Neural progenitor cell (in vitro differentiated cells): ENCODE measurements at regions not wholly inside any gene's neighbourhood (a gene's known extent, or its start where the extent isn't known, plus 50 kb on each side); places are given as distances from the start of the nearest gene placed in this dataset.

ENCODE experiments used
- DNase-seq: peaks from one replicate; pipeline ENCODE4 v3.0.0-alpha.2; 2016; ENCODE audit warnings: low spot score
- H2AFZ ChIP-seq: fragments of 200-600 bp; sonication (generic); replicated peaks from 2 replicates; pipeline ENCODE4 v1.6.1; 2016; ENCODE audit warnings: antibody characterized with exemption
- H3F3A ChIP-seq: fragments of 200-600 bp; sonication (generic); 2 replicates; pipeline ENCODE4 v1.6.1; 2016; ENCODE audit warnings: antibody characterized with exemption, low read depth
- H3K27ac ChIP-seq: fragments of 200-600 bp; sonication (generic); 2 replicates; pipeline ENCODE4 v1.5.1; 2016; ENCODE audit warnings: mild to moderate bottlenecking
- H3K27me3 ChIP-seq: fragments of 200-600 bp; sonication (generic); 2 replicates; pipeline ENCODE4 v1.6.1; 2016; ENCODE audit warnings: mild to moderate bottlenecking, moderate library complexity
- H3K36me3 ChIP-seq: fragments of 200-600 bp; sonication (generic); 2 replicates; pipeline ENCODE4 v1.5.1; 2016
- H3K4me1 ChIP-seq: fragments of 200-600 bp; sonication (generic); 2 replicates; pipeline ENCODE4 v1.6.1; 2016; ENCODE audit warnings: mixed run types
- H3K4me2 ChIP-seq: fragments of 200-600 bp; sonication (generic); 2 replicates; pipeline ENCODE4 v1.6.1; 2016
- H3K4me3 ChIP-seq: fragments of 200-600 bp; sonication (generic); 2 replicates; pipeline ENCODE4 v1.5.1; 2016
- H3K79me2 ChIP-seq: fragments of 200-600 bp; sonication (generic); 2 replicates; pipeline ENCODE4 v1.6.1; 2016; ENCODE audit warnings: low read depth
- H3K9ac ChIP-seq: fragments of 200-600 bp; sonication (generic); 2 replicates; pipeline ENCODE4 v1.6.1; 2016
- H3K9me3 ChIP-seq: fragments of 200-600 bp; sonication (generic); 2 replicates; pipeline ENCODE4 v1.5.1; 2016; ENCODE audit warnings: low read depth
- H4K20me1 ChIP-seq: fragments of 200-600 bp; sonication (generic); 2 replicates; pipeline ENCODE4 v1.6.1; 2016; ENCODE audit warnings: low read depth
- H3K27ac Mint-ChIP-seq: 3 replicates; pipeline ENCODE4 v1.8.0; 2021; ENCODE audit warnings: mixed read lengths
- H3K27me3 Mint-ChIP-seq: 2 replicates; pipeline ENCODE4 v1.8.0; 2022; ENCODE audit warnings: low read depth, mild to moderate bottlenecking, inconsistent platforms, moderate library complexity, mixed read lengths; ENCODE audit not compliant: insufficient read depth
- H3K36me3 Mint-ChIP-seq: 3 replicates; pipeline ENCODE4 v1.8.0; 2021; ENCODE audit warnings: mixed read lengths
- H3K4me1 Mint-ChIP-seq: 3 replicates; pipeline ENCODE4 v1.8.0; 2021; ENCODE audit warnings: mixed read lengths
- H3K4me3 Mint-ChIP-seq: 3 replicates; pipeline ENCODE4 v1.8.0; 2021; ENCODE audit warnings: mild to moderate bottlenecking, moderate library complexity, mixed read lengths
- H3K9me3 Mint-ChIP-seq: 3 replicates; pipeline ENCODE4 v1.8.0; 2020; ENCODE audit warnings: mixed read lengths
- CTCF ChIP-seq: fragments of 200-600 bp; sonication (generic); IDR thresholded peaks from 2 replicates; pipeline ENCODE4 v1.5.1; 2017; ENCODE audit warnings: antibody characterized with exemption, mild to moderate bottlenecking
- EZH2 ChIP-seq: fragments of 200-600 bp; sonication (generic); IDR thresholded peaks from 2 replicates; pipeline ENCODE4 v1.6.1; 2017; ENCODE audit warnings: antibody characterized with exemption, mild to moderate bottlenecking, moderate library complexity
- EZH2phosphoT487 ChIP-seq: fragments of 200-600 bp; sonication (generic); IDR thresholded peaks from 2 replicates; pipeline ENCODE4 v1.6.1; 2017; ENCODE audit warnings: antibody characterized with exemption

DNA sequence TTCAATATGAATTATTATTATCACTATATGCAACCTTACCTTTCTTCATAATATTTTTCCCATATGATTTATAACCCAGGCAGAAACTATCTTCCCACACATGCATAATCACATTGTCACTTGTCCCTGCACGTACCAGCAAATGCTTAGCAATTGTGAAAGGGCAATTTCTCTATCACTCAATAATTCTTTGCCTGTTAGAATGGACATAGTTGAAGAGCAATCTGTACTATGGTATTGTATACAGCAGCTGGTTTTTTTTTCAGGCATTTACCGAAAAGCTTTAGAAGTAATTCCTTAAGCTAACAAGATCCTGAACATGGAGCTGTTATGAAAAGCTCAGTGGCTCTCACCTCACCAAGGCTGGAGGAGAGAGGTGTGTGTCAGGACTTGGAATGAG is 999.5 kb downstream of the TUSC7 start:
- Histone ChIP-seq H3K27me3 (no peaks in the 10 kb centered on the region), H3K4me1 (peaks cover 5% of the 10 kb centered on the region), H3K4me2 (no peak overlapping the region), H3K9me3 (no peaks in the 10 kb centered on the region), H3K36me3 (no peaks in the 10 kb centered on the region), H4K20me1 (no peaks in the 10 kb centered on the region), H3F3A (no peaks in the 10 kb centered on the region), H3K79me2 (no peaks in the 10 kb centered on the region), H3K27ac (no peak overlapping the region), H3K4me3 (no peak overlapping the region), H2AFZ (no peak overlapping the region), H3K9ac (no peak overlapping the region)
- TF ChIP-seq CTCF (no peak), EZH2 (no peak), EZH2phosphoT487 (no peak)
- H3K4me3 Mint-ChIP-seq, result no peak overlapping the region
- H3K36me3 Mint-ChIP-seq, result no peaks in the 10 kb centered on the region
- H3K27me3 Mint-ChIP-seq, result no peaks in the 10 kb centered on the region
- H3K9me3 Mint-ChIP-seq, result no peaks in the 10 kb centered on the region
- no peaks in the 10 kb centered on the region for H3K4me1 Mint-ChIP-seq
- H3K27ac Mint-ChIP-seq, result no peak overlapping the region
- no peak for DNase-seq

GRCh38 chr3:117710501-117710900 is 1000.9 kb downstream of the TUSC7 start:
- H3K27me3 ChIP-seq, result no peaks in the 10 kb centered on the region
- H2AFZ ChIP-seq, result no peak overlapping the region
- no peak overlapping the region for H3K9ac ChIP-seq
- Mint-ChIP-seq H3K36me3 (no peaks in the 10 kb centered on the region), H3K27me3 (no peaks in the 10 kb centered on the region), H3K27ac (no peak overlapping the region), H3K4me3 (no peak overlapping the region), H3K9me3 (no peaks in the 10 kb centered on the region), H3K4me1 (no peaks in the 10 kb centered on the region)
- no peaks in the 10 kb centered on the region for H4K20me1 ChIP-seq
- no peak overlapping the region for H3K4me2 ChIP-seq
- no peak overlapping the region for H3K27ac ChIP-seq
- no peaks in the 10 kb centered on the region for H3K9me3 ChIP-seq
- no peaks in the 10 kb centered on the region for H3F3A ChIP-seq
- H3K4me1 ChIP-seq, result peaks cover 5% of the 10 kb centered on the region
- no peak overlapping the region for H3K4me3 ChIP-seq
- H3K79me2 ChIP-seq, result no peaks in the 10 kb centered on the region
- no peak for DNase-seq
- H3K36me3 ChIP-seq, result no peaks in the 10 kb centered on the region
- TF ChIP-seq CTCF, result no peak
- TF ChIP-seq EZH2phosphoT487, result no peak
- no peak for TF ChIP-seq EZH2

DNA sequence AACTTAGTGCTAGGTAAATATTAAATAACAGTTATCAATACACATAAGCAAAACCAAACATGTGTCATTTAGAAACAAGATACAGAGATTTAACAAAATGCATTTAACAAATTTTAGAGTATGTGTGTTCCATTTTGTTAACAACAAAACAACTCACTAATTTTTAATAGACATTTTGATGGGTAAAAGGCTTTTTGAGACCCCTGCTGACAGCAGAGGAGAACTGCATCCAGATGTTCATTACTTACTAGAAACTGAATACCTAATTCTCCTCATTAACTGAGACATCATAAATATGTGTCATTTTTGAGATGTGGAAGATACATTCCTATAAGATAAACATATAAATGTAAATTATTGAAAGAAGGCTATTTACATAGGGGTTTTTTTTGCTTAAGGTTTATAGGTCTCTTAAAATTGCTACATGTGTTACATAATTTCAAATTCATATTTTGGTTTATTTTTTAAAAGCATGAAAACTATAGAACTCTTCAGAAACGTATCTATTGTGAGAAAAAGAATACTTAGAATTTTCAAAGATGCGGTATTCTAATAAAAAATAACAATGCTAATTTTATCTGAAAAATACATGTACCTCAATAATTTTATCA is 1009.8 kb downstream of the TUSC7 start:
- no peaks in the 10 kb centered on the region for H3K4me1 Mint-ChIP-seq
- no peak overlapping the region for H3K27ac ChIP-seq
- no peaks in the 10 kb centered on the region for H3K36me3 ChIP-seq
- TF ChIP-seq EZH2, result no peak
- peak; percentile 79 for TF ChIP-seq CTCF
- H3F3A ChIP-seq, result no peaks in the 10 kb centered on the region
- no peak overlapping the region for H2AFZ ChIP-seq
- H3K27me3 Mint-ChIP-seq, result no peaks in the 10 kb centered on the region
- H3K27ac Mint-ChIP-seq, result no peak overlapping the region
- peak; percentile 41 for DNase-seq
- no peaks in the 10 kb centered on the region for H3K79me2 ChIP-seq
- H3K9ac ChIP-seq, result no peak overlapping the region
- no peaks in the 10 kb centered on the region for H3K36me3 Mint-ChIP-seq
- H3K4me3 ChIP-seq, result no peak overlapping the region
- H3K4me1 ChIP-seq, result no peaks in the 10 kb centered on the region
- H3K27me3 ChIP-seq, result no peaks in the 10 kb centered on the region
- H3K9me3 Mint-ChIP-seq, result peaks cover 2% of the 10 kb centered on the region
- no peaks in the 10 kb centered on the region for H4K20me1 ChIP-seq
- H3K9me3 ChIP-seq, result no peaks in the 10 kb centered on the region
- no peak overlapping the region for H3K4me3 Mint-ChIP-seq
- H3K4me2 ChIP-seq, result no peak overlapping the region
